ENCODE measurements at regions not wholly inside any gene's neighbourhood (a gene's known extent, or its start where the extent isn't known, plus 50 kb on each side); places are given as distances from the start of the nearest gene placed in this dataset.

DNA sequence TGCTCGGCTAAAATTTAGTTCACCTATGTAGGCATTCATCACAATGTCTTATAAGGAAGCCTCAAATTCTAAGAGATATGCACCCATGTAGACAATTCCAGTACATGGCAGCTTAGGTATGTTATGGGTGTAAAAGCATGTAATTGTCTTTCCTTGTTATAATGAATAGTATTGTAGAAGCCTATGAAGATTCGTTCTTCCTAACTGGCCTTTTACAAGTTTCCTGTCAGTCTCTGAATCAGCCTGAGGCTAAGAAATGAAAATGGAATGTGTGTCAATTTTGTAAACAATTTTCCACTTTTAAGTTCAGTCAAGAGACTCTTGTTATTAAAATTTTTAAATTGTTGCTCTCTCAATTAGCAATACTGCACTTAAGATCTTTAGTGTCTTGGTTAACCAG lies 189.9 kb upstream of the GALNT5 start:
- Histone ChIP-seq H3K9me3 (ENCODE audit: severe bottlenecking) (no peaks in the 10 kb centered on the region), H3K27me3 (ENCODE audit: insufficient read depth, low read depth, severe bottlenecking) (no peaks in the 10 kb centered on the region), H3K4me3 (ENCODE audit: low read depth, low read length) (no peak overlapping the region), H3K36me3 (no peaks in the 10 kb centered on the region), H3K27ac (no peak overlapping the region)
- TF ChIP-seq, protein P1, sequence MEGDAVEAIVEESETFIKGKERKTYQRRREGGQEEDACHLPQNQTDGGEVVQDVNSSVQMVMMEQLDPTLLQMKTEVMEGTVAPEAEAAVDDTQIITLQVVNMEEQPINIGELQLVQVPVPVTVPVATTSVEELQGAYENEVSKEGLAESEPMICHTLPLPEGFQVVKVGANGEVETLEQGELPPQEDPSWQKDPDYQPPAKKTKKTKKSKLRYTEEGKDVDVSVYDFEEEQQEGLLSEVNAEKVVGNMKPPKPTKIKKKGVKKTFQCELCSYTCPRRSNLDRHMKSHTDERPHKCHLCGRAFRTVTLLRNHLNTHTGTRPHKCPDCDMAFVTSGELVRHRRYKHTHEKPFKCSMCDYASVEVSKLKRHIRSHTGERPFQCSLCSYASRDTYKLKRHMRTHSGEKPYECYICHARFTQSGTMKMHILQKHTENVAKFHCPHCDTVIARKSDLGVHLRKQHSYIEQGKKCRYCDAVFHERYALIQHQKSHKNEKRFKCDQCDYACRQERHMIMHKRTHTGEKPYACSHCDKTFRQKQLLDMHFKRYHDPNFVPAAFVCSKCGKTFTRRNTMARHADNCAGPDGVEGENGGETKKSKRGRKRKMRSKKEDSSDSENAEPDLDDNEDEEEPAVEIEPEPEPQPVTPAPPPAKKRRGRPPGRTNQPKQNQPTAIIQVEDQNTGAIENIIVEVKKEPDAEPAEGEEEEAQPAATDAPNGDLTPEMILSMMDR (IDR thresholded peaks at IDR 0.05; ENCODE audit: low read depth, low read length) = no peak
- no peak for DNase-seq

DNA sequence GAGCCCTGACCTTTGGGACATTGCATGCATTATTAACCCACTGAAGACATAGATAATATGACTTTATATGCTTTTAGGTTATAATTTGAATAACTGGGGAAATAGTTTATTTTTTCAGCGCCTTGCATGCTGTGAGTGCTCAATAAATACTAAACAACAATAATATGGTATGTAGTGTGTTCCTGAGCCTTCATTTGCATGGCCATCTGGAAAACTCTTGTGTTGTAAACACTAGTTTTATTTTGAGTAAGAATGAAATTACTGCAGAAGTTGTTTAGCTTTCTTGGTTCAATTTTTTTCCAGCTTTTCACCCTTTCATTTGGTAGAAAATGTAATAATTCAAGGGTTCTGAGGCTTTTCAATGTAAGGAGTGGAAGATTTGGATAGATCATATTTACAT lies 189.3 kb upstream of the GALNT5 start:
- Histone ChIP-seq H3K27ac (no peak overlapping the region), H3K27me3 (ENCODE audit: insufficient read depth, low read depth, severe bottlenecking) (no peaks in the 10 kb centered on the region), H3K36me3 (no peaks in the 10 kb centered on the region), H3K4me3 (ENCODE audit: low read depth, low read length) (no peak overlapping the region), H3K9me3 (ENCODE audit: severe bottlenecking) (no peaks in the 10 kb centered on the region)
- no peak for DNase-seq
- TF ChIP-seq, protein P1 (IDR thresholded peaks at IDR 0.05; ENCODE audit: low read depth, low read length) = no peak

DNA sequence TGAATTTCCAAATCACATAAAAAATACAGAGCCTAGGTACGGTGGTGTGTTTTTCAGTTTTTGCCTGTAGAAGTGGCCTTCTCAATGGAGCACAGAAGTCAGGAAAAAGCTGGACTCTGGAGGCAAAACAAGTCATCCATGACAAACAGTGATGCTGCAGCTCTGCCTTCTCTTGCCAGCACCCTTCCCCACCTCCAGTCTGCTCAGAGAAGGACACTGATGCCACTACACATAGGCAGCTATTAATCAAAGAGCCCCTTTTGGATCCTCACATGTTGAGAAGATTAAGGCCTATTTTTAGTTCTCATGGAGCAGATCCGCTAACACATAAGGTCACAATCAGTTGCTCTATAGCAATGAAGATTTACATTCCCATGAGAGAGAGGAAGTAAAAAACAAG lies 181.6 kb upstream of the GALNT5 start:
- TF ChIP-seq, protein P1 (IDR thresholded peaks at IDR 0.05; ENCODE audit: low read depth, low read length) = no peak
- H3K36me3 ChIP-seq = no peaks in the 10 kb centered on the region
- DNase-seq = peak; percentile 30

DNA sequence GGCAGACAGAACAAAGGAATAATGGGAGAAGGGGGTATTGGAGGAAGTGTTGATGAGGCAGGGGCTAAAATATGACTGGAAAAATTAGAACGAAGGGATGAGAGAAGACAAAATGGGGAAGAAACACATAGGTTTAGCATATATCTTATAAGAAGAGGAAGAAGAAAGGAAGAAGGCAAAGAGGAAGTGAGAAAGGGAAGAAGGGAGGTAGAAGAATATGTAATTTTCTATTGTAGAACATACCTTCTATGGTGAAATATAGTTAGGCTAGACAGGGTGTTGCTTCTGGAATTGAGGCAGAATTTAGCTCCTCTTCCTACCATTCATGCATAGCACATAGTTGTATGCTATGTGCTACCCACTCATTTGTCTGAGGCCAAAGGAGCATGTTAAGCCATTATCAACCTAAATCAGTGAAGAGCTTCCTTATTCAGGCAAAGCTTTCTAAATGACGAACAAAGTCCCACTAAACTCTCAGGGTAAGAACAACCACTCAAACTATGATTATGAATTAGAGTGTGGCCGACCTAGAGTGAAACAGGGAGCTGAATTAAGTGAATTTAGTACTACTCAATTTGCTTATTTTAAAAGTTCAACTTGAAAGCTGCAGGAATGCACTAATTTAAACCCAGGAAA lies 180.9 kb upstream of the GALNT5 start:
- Histone ChIP-seq H3K9me3 (ENCODE audit: severe bottlenecking) (no peaks in the 10 kb centered on the region), H3K4me3 (ENCODE audit: low read depth, low read length) (no peak overlapping the region), H3K36me3 (no peaks in the 10 kb centered on the region), H3K27ac (no peak overlapping the region), H3K27me3 (ENCODE audit: insufficient read depth, low read depth, severe bottlenecking) (no peaks in the 10 kb centered on the region)
- DNase-seq = no peak
- TF ChIP-seq, protein P1 (IDR thresholded peaks at IDR 0.05; ENCODE audit: low read depth, low read length) = no peak

More for the DNA sequence above, 181.6 kb upstream of the GALNT5 start:
- no peak overlapping the region for H3K4me3 ChIP-seq (ENCODE audit: low read depth, low read length)
- H3K27ac ChIP-seq = no peak overlapping the region
- H3K27me3 ChIP-seq (ENCODE audit: insufficient read depth, low read depth, severe bottlenecking) = no peaks in the 10 kb centered on the region
- no peaks in the 10 kb centered on the region for H3K9me3 ChIP-seq (ENCODE audit: severe bottlenecking)

DNA sequence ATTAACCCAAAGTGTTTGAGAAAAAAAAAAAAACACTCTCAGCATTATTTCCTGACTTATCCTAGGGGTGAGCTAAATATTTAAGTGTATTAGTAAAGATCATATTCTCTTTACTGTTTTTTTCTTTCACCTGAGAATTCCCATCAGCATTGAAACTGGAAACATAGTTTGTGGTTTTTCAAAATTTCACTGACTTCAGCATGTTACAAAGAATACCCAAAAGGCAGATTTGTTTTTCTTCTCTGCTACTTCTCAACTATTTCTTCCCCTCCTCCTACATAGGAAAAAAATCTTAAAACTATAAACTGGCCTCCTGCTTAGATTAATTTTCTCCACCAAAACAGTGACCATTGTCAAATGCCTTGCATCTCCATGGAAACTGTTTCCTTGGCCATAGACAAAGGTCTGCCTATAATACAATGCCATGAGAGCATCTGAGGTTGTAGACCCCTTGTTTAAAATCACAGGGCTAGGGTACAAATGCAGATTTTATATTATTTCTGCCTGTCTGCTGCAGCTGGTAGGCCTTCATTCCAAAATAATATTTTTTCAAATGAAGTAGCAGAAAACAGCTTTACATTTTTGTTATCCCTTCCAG lies 179.7 kb upstream of the GALNT5 start:
- no peak for DNase-seq
- no peaks in the 10 kb centered on the region for H3K27me3 ChIP-seq (ENCODE audit: insufficient read depth, low read depth, severe bottlenecking)
- H3K36me3 ChIP-seq = no peaks in the 10 kb centered on the region
- TF ChIP-seq, protein P1 (IDR thresholded peaks at IDR 0.05; ENCODE audit: low read depth, low read length) = no peak
- H3K9me3 ChIP-seq (ENCODE audit: severe bottlenecking) = no peaks in the 10 kb centered on the region
- no peak overlapping the region for H3K27ac ChIP-seq
- H3K4me3 ChIP-seq (ENCODE audit: low read depth, low read length) = no peak overlapping the region

DNA sequence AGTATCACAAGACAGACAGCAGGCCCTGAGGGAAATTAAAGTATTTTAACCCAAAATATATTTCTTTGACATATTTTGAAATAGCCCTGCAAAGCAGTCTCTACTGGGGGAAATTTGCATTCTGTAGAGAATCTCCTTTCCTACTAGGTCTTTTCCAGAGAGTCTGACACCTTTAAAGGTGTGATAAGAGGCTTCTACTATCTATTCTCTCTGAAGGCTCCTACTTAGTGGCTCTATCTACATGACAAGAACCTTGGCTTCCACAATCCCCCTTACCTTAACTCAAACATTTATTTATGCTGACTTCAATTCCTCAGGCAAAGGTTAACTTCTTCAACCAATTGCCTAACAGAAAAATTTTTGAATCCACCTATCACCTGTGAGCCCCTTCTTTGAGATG lies 174.6 kb upstream of the GALNT5 start:
- TF ChIP-seq, protein P1 (IDR thresholded peaks at IDR 0.05; ENCODE audit: low read depth, low read length) = no peak
- no peak overlapping the region for H3K4me3 ChIP-seq (ENCODE audit: low read depth, low read length)
- DNase-seq = no peak
- no peaks in the 10 kb centered on the region for H3K36me3 ChIP-seq
- no peaks in the 10 kb centered on the region for H3K27me3 ChIP-seq (ENCODE audit: insufficient read depth, low read depth, severe bottlenecking)
- H3K27ac ChIP-seq = no peak overlapping the region
- H3K9me3 ChIP-seq (ENCODE audit: severe bottlenecking) = no peaks in the 10 kb centered on the region
